Body of pancreas (tissue), 4 donors: ENCODE measurements at regions not wholly inside any gene's neighbourhood (a gene's known extent, or its start where the extent isn't known, plus 50 kb on each side); places are given as distances from the start of the nearest gene placed in this dataset.

Source experiments
- POLR2A ChIP-seq, 3 donors: fragments of 450-650 bp; IDR thresholded peaks; one replicate each; pipeline ENCODE4 v1.6.1; 2016; ENCODE audit warnings: antibody characterized with exemption in 3 of 3, mild to moderate bottlenecking in 2 of 3
- TF ChIP-seq, protein P1 (sequence below), 7 experiments: fragments of 450-650 bp in 4 of 7; fragments of 200-600 bp in 3 of 7; sonication (generic) in 3 of 7; IDR thresholded peaks; one replicate each; pipeline ENCODE4 v1.5.1; 2016 to 2019; ENCODE audit warnings: antibody characterized with exemption in 7 of 7

DNA sequence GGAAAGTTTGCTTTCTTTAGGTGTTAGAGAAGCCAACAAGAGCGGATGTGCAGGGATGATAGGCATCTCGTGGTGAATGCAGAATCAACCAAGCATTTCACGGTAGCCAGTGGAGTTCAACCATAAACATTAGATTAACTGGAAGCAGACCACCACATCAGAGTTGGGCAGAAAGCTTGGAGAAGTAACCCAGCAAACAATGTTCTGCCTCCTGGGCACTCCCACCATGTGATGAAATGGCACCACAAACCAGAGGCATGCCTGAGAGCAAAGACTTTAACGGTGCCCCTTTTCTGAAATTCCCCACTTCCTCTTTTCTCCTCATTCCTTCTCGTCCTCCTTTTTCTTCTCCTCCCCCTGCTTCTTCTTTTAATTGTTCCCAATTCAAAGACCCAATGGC, 193.5 kb upstream of the ANKFN1 start:
- TF ChIP-seq, protein P1, sequence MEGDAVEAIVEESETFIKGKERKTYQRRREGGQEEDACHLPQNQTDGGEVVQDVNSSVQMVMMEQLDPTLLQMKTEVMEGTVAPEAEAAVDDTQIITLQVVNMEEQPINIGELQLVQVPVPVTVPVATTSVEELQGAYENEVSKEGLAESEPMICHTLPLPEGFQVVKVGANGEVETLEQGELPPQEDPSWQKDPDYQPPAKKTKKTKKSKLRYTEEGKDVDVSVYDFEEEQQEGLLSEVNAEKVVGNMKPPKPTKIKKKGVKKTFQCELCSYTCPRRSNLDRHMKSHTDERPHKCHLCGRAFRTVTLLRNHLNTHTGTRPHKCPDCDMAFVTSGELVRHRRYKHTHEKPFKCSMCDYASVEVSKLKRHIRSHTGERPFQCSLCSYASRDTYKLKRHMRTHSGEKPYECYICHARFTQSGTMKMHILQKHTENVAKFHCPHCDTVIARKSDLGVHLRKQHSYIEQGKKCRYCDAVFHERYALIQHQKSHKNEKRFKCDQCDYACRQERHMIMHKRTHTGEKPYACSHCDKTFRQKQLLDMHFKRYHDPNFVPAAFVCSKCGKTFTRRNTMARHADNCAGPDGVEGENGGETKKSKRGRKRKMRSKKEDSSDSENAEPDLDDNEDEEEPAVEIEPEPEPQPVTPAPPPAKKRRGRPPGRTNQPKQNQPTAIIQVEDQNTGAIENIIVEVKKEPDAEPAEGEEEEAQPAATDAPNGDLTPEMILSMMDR (IDR thresholded peaks at IDR 0.05) = no peak
- TF ChIP-seq POLR2A (IDR thresholded peaks at IDR 0.05) = no peak
